Right lobe of liver (tissue), 6 donors: ENCODE measurements at regions not wholly inside any gene's neighbourhood (a gene's known extent, or its start where the extent isn't known, plus 50 kb on each side); places are given as distances from the start of the nearest gene placed in this dataset.

Experiments
- ATAC-seq, 4 donors: fragments of 200-7000 bp; cut with Tn5 transposase; one replicate each; pipeline ENCODE4 v1.9.1; 2020; ENCODE audit warnings: mild to moderate bottlenecking in 4 of 4, moderate library complexity in 4 of 4
- DNase-seq, 3 donors: peaks; one replicate each; pipeline ENCODE4 v3.0.0-alpha.2; 2020
- H3K27ac ChIP-seq, 3 donors: fragments of 200-600 bp; one replicate each; pipeline ENCODE4 v1.8.0; 2022
- H3K27me3 ChIP-seq, 2 donors: fragments of 200-600 bp; one replicate each; pipeline ENCODE4 v1.8.0; 2022
- H3K36me3 ChIP-seq, 4 donors: fragments of 200-600 bp; sonication (generic) in 1 of 4; one replicate each; pipeline versions ENCODE4 v1.5.1 to v1.8.0; 2017 to 2022; ENCODE audit warnings: control low read depth in 1 of 4
- H3K4me1 ChIP-seq, 4 donors: fragments of 200-600 bp; sonication (generic) in 1 of 4; one replicate each; pipeline versions ENCODE4 v1.5.1 to v1.8.0; 2017 to 2022; ENCODE audit warnings: control low read depth in 1 of 4
- H3K4me3 ChIP-seq, 3 donors: fragments of 200-600 bp; one replicate each; pipeline ENCODE4 v1.8.0; 2022
- H3K9me3 ChIP-seq, 4 donors: fragments of 200-600 bp; sonication (generic) in 1 of 4; one replicate each; pipeline versions ENCODE4 v1.5.1 to v1.8.0; 2017 to 2022; ENCODE audit warnings: control low read depth in 1 of 4
- POLR2A ChIP-seq: fragments of 450-650 bp; IDR thresholded peaks from one replicate; pipeline ENCODE4 v1.6.1; 2017; ENCODE audit warnings: antibody characterized with exemption, mild to moderate bottlenecking
- WGBS: methylation state at CpG from one replicate; pipeline ENCODE4 v1.1.6; 2018; ENCODE audit warnings: low coverage, low lambda C conversion rate; ENCODE audit not compliant: insufficient coverage; ENCODE audit errors: missing lambda C conversion rate; 5-methylcytosine and 5-hydroxymethylcytosine counted together
- intact Hi-C, 2 donors: fragments of 100-400 bp; cut with DNase I; formaldehyde crosslinking; loops; one replicate each; pipeline versions ENCODE4 v1.11.2 to v1.14.1; 2022
- TF ChIP-seq, protein P1 (sequence below), 4 donors: fragments of 200-600 bp in 3 of 4; fragments of 450-650 bp in 1 of 4; IDR thresholded peaks; one replicate each; pipeline versions ENCODE4 v1.5.1 to v1.8.0; 2016 to 2022; ENCODE audit warnings: antibody characterized with exemption in 4 of 4, mild to moderate bottlenecking in 2 of 4
- donor health status: DM: no; HTN: yes; CAD: no.
- donor health status: DM: no; HTN: no; CAD: no.
- donor health status: DM: no; HTN: no; CAD: no.
- donor health status: DM: no; HTN: yes; CAD: no.
- donor health status: DM: no; HTN: yes; CAD: no.

DNA sequence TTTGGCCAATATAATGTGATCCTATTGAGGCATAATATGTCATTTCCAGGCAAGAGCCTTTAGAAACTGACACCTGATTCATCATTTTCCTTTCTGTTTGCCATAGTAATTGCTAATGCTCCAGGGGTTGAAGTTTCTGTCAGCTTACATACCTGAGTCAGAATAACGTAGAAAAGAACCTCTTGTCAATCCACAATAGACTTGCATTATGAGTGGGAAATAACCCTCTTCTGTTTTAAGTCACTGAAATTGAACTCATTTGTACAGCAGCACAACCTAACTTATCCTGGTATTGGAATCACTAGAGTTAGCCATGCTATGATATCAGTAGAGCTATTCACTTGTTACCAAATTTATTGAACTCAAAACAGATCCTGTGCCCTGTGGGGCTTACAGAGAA lies 101.7 kb upstream of the TP63 start:
- TF ChIP-seq POLR2A: no peak
- TF ChIP-seq, protein P1, sequence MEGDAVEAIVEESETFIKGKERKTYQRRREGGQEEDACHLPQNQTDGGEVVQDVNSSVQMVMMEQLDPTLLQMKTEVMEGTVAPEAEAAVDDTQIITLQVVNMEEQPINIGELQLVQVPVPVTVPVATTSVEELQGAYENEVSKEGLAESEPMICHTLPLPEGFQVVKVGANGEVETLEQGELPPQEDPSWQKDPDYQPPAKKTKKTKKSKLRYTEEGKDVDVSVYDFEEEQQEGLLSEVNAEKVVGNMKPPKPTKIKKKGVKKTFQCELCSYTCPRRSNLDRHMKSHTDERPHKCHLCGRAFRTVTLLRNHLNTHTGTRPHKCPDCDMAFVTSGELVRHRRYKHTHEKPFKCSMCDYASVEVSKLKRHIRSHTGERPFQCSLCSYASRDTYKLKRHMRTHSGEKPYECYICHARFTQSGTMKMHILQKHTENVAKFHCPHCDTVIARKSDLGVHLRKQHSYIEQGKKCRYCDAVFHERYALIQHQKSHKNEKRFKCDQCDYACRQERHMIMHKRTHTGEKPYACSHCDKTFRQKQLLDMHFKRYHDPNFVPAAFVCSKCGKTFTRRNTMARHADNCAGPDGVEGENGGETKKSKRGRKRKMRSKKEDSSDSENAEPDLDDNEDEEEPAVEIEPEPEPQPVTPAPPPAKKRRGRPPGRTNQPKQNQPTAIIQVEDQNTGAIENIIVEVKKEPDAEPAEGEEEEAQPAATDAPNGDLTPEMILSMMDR (IDR thresholded peaks at IDR 0.05): no peak
- Histone ChIP-seq H3K9me3 (no peaks in the 10 kb centered on the region), H3K27me3 (no peaks in the 10 kb centered on the region), H3K27ac (no peak overlapping the region), H3K4me3 (no peak overlapping the region), H3K36me3 (no peaks in the 10 kb centered on the region), H3K4me1 (no peaks in the 10 kb centered on the region)
- ATAC-seq (no peak), DNase-seq (no peak)
- intact Hi-C loops: no loop called here
- WGBS: 100% methylated on average over 1 of the region's 1 CpG

DNA sequence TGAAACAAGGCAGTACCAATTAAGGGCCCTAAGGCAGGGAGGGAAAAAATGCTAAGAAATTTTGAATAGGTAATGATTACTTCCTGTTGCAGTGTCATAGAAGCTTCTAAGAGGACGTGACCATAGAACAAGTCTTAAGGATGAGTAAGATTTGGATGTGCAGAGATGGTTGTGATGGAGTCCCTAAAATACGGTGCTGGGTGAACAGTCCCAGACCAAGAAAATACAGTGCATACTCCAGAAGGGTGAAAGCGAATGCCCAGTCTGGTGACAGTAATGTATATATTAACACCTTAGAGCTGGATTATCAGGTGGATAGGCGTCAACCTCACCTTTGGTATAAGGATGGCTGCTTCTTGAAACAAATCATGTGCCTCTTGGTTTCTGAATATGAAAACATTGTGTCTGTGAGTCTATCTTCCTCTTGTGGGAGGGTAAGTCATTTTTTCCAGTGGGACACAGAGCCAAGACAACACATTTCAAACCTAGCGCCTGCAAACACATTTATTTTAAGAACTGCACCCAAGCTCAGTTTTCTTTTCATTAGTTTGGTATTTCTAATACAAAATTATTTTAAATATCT lies 101.2 kb upstream of the TP63 start:
- Histone ChIP-seq H3K4me1 (no peaks in the 10 kb centered on the region), H3K27ac (no peak overlapping the region), H3K9me3 (no peaks in the 10 kb centered on the region), H3K27me3 (no peaks in the 10 kb centered on the region), H3K36me3 (no peaks in the 10 kb centered on the region), H3K4me3 (no peak overlapping the region)
- TF ChIP-seq, protein P1 (IDR thresholded peaks at IDR 0.05): no peak
- no peak for TF ChIP-seq POLR2A
- no peak for ATAC-seq
- no peak for DNase-seq
- 80% methylated on average over 5 of the region's 5 CpGs for WGBS
- intact Hi-C loops: no loop called here

DNA sequence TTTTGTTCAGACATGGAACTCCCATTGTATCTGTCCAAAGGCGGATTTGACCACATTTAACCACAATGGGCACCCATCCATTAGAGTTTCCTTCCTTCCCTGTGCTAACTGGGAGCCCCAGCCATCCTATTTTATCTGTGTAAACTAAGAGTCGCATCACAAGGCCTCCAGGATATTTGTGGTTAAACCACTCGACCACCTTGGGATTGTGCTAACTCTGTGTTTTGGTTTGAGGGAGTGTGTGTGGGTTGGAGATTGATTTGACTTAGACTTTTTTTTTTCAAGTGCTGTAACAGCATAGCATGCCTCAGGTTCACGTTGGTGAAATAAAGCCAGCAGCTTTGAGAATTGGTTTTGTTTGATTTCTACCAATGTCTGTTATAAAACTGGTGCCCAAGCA lies 100.4 kb upstream of the TP63 start:
- DNase-seq (no peak), ATAC-seq (no peak)
- intact Hi-C loops: no loop called here
- no peak overlapping the region for H3K4me3 ChIP-seq
- H3K9me3 ChIP-seq: no peaks in the 10 kb centered on the region
- H3K36me3 ChIP-seq: no peaks in the 10 kb centered on the region
- TF ChIP-seq, protein P1 (IDR thresholded peaks at IDR 0.05): no peak
- no peak for TF ChIP-seq POLR2A
- no peaks in the 10 kb centered on the region for H3K4me1 ChIP-seq
- H3K27me3 ChIP-seq: no peaks in the 10 kb centered on the region
- H3K27ac ChIP-seq: no peak overlapping the region
- WGBS: 45% methylated on average over 4 of the region's 4 CpGs

GRCh38 chr3:189531271-189531670 lies 99.9 kb upstream of the TP63 start:
- ATAC-seq: no peak
- WGBS: 37% methylated on average over 2 of the region's 2 CpGs

More at GRCh38 chr3:189531271-189531670, 99.9 kb upstream of the TP63 start:
- no peaks in the 10 kb centered on the region for H3K9me3 ChIP-seq
- intact Hi-C loops: no loop called here
- DNase-seq: no peak
- no peaks in the 10 kb centered on the region for H3K4me1 ChIP-seq
- no peak overlapping the region for H3K4me3 ChIP-seq
- no peaks in the 10 kb centered on the region for H3K36me3 ChIP-seq
- H3K27me3 ChIP-seq: no peaks in the 10 kb centered on the region
- H3K27ac ChIP-seq: no peak overlapping the region
- TF ChIP-seq POLR2A: no peak
- TF ChIP-seq, protein P1 (IDR thresholded peaks at IDR 0.05): no peak
